Liver (tissue), 8 donors: ENCODE measurements at regions not wholly inside any gene's neighbourhood (a gene's known extent, or its start where the extent isn't known, plus 50 kb on each side); places are given as distances from the start of the nearest gene placed in this dataset.

ENCODE experiments used
- DNase-seq: peaks from one replicate; pipeline ENCODE4 v3.0.0-alpha.2; 2017; ENCODE audit warnings: low spot score
- H3K27ac ChIP-seq, 2 donors: one replicate each; pipeline ENCODE4 v1.7.0; 2013; ENCODE audit warnings: inconsistent platforms in 2 of 2, low read length in 2 of 2, control low read depth in 1 of 2, low read depth in 1 of 2, mild to moderate bottlenecking in 1 of 2
- H3K27me3 ChIP-seq, 4 donors: one replicate each; pipeline versions ENCODE4 v1.6.1 to v1.7.0; 2013; ENCODE audit warnings: low read length in 3 of 4, inconsistent platforms in 1 of 4, mild to moderate bottlenecking in 1 of 4, moderate library complexity in 1 of 4; ENCODE audit not compliant: control insufficient read depth in 4 of 4, insufficient read depth in 4 of 4
- H3K36me3 ChIP-seq, 4 donors: one replicate each; pipeline versions ENCODE4 v1.6.1 to v1.7.0; 2013; ENCODE audit warnings: low read length in 3 of 4, mild to moderate bottlenecking in 3 of 4, low read depth in 1 of 4, moderate library complexity in 1 of 4; ENCODE audit not compliant: control insufficient read depth in 4 of 4, insufficient read depth in 3 of 4
- H3K4me1 ChIP-seq, 4 donors: one replicate each; pipeline versions ENCODE4 v1.6.1 to v1.7.0; 2013; ENCODE audit warnings: low read length in 3 of 4, mild to moderate bottlenecking in 3 of 4, moderate library complexity in 1 of 4; ENCODE audit not compliant: control insufficient read depth in 4 of 4, insufficient read depth in 4 of 4
- H3K4me3 ChIP-seq, 3 donors: one replicate each; pipeline versions ENCODE4 v1.6.1 to v1.7.0; 2013; ENCODE audit warnings: low read length in 3 of 3, control low read depth in 1 of 3, low read depth in 1 of 3, mild to moderate bottlenecking in 1 of 3
- H3K9ac ChIP-seq, 2 donors: one replicate each; pipeline ENCODE4 v1.7.0; 2013; ENCODE audit warnings: low read length in 2 of 2, mild to moderate bottlenecking in 2 of 2, moderate library complexity in 2 of 2, control low read depth in 1 of 2, low read depth in 1 of 2
- H3K9me3 ChIP-seq, 4 donors: one replicate each; pipeline versions ENCODE4 v1.6.1 to v1.7.0; 2013; ENCODE audit warnings: low read length in 3 of 4; ENCODE audit not compliant: control insufficient read depth in 4 of 4
- EGR1 ChIP-seq, 2 donors: IDR thresholded peaks; 2 replicates each; pipeline ENCODE4 v1.6.1; 2016 to 2018; ENCODE audit warnings: antibody characterized with exemption in 2 of 2, low read depth in 2 of 2
- FOXA1 ChIP-seq: IDR thresholded peaks from 2 replicates; pipeline ENCODE4 v1.6.1; 2016; ENCODE audit warnings: antibody characterized with exemption
- FOXA2 ChIP-seq: IDR thresholded peaks from 2 replicates; pipeline ENCODE4 v1.6.1; 2016; ENCODE audit warnings: antibody characterized with exemption
- GABPA ChIP-seq, 2 donors: IDR thresholded peaks in 1 of 2; conservative IDR thresholded peaks in 1 of 2; 2 replicates each; pipeline ENCODE4 v1.6.1; 2016; ENCODE audit warnings: antibody characterized with exemption in 2 of 2, mild to moderate bottlenecking in 1 of 2, moderate library complexity in 1 of 2
- HNF4A ChIP-seq, 2 donors: conservative IDR thresholded peaks; 2 replicates each; pipeline ENCODE4 v1.6.1; 2016; ENCODE audit warnings: antibody characterized with exemption in 2 of 2, mild to moderate bottlenecking in 2 of 2
- NR2F2 ChIP-seq: IDR thresholded peaks from 2 replicates; pipeline ENCODE4 v1.6.1; 2016; ENCODE audit warnings: antibody characterized with exemption
- RAD21 ChIP-seq, 2 donors: IDR thresholded peaks; 2 replicates each; pipeline ENCODE4 v1.6.1; 2016; ENCODE audit warnings: antibody characterized with exemption in 2 of 2, mild to moderate bottlenecking in 2 of 2
- RXRA ChIP-seq, 2 donors: IDR thresholded peaks; 2 replicates each; pipeline ENCODE4 v1.6.1; 2017 to 2018; ENCODE audit warnings: antibody characterized with exemption in 2 of 2, mild to moderate bottlenecking in 1 of 2
- SP1 ChIP-seq: IDR thresholded peaks from 2 replicates; pipeline ENCODE4 v1.6.1; 2018; ENCODE audit warnings: antibody characterized with exemption, mild to moderate bottlenecking
- TAF1 ChIP-seq: conservative IDR thresholded peaks from 2 replicates; pipeline ENCODE4 v1.6.1; 2016; ENCODE audit warnings: antibody characterized with exemption, mild to moderate bottlenecking
- YY1 ChIP-seq: IDR thresholded peaks from 2 replicates; pipeline ENCODE4 v1.6.1; 2016; ENCODE audit warnings: antibody characterized with exemption, mild to moderate bottlenecking
- WGBS: extraction: QIAGEN DNeasy Blood & Tissue Kit; methylation state at CpG from one replicate; pipeline ENCODE4 v1.1.7; 2013; 5-methylcytosine and 5-hydroxymethylcytosine counted together
- TF ChIP-seq, protein P1 (sequence below): IDR thresholded peaks from 2 replicates; pipeline ENCODE4 v1.6.1; 2016; ENCODE audit warnings: antibody characterized with exemption
- TF ChIP-seq, protein P2 (sequence below): fragments of 150-350 bp; IDR thresholded peaks from 2 replicates; pipeline ENCODE4 v1.5.1; 2017; ENCODE audit warnings: improper control_type of control experiment, low read depth, low read length; ENCODE audit not compliant: missing input control
- TF ChIP-seq, protein P3 (sequence below): IDR thresholded peaks from 2 replicates; pipeline ENCODE4 v1.6.1; 2016; ENCODE audit warnings: antibody characterized with exemption
- TF ChIP-seq, protein P4 (sequence below): IDR thresholded peaks from 2 replicates; pipeline ENCODE4 v1.6.1; 2016; ENCODE audit warnings: antibody characterized with exemption
- donor health status: healthy.
- donor health status: healthy.
- donor health status: healthy.
- donor health status: healthy.
- donor health status: healthy.

DNA sequence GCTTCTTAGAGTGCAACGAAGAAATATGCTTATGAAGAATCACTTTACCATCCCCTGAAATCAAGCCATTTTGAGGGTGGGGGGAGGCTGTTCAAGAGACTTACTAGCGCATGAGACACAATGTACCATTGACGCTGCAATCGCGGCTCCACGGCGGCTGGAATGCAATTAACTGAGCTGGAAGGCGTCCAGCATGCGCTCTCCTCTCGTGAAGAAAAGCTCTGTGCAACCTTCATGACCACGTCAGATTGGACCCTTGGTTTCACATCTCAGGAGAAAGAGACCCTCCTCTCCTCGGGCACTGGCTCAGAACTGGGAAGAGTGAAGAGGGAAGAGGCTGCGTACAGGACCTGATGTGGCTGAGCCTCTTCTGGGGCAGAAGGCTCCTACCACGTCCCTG, 138.5 kb upstream of the IRX2 start:
- WGBS = 85% methylated on average over 14 of the region's 14 CpGs
- Histone ChIP-seq H3K4me3 (no peak overlapping the region), H3K27ac (no peak overlapping the region), H3K9me3 (peaks cover 0 to 2% (median under 1%) of the 10 kb centered on the region in 4 donors), H3K9ac (no peak overlapping the region), H3K36me3 (no peaks in the 10 kb centered on the region), H3K27me3 (no peaks in the 10 kb centered on the region), H3K4me1 (no peaks in the 10 kb centered on the region)
- DNase-seq = no peak
- TF ChIP-seq FOXA2 (no peak), EGR1 (IDR thresholded peaks at IDR 0.05; ENCODE audit: low read depth in 2 of 2) (no peak), RAD21 (IDR thresholded peaks at IDR 0.05) (no peak), RXRA (IDR thresholded peaks at IDR 0.05) (no peak), FOXA1 (no peak), HNF4A (conservative IDR thresholded peaks at IDR 0.05) (no peak), YY1 (no peak)
- TF ChIP-seq, protein P1, sequence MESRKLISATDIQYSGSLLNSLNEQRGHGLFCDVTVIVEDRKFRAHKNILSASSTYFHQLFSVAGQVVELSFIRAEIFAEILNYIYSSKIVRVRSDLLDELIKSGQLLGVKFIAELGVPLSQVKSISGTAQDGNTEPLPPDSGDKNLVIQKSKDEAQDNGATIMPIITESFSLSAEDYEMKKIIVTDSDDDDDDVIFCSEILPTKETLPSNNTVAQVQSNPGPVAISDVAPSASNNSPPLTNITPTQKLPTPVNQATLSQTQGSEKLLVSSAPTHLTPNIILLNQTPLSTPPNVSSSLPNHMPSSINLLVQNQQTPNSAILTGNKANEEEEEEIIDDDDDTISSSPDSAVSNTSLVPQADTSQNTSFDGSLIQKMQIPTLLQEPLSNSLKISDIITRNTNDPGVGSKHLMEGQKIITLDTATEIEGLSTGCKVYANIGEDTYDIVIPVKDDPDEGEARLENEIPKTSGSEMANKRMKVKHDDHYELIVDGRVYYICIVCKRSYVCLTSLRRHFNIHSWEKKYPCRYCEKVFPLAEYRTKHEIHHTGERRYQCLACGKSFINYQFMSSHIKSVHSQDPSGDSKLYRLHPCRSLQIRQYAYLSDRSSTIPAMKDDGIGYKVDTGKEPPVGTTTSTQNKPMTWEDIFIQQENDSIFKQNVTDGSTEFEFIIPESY = no peak
- TF ChIP-seq, protein P2, sequence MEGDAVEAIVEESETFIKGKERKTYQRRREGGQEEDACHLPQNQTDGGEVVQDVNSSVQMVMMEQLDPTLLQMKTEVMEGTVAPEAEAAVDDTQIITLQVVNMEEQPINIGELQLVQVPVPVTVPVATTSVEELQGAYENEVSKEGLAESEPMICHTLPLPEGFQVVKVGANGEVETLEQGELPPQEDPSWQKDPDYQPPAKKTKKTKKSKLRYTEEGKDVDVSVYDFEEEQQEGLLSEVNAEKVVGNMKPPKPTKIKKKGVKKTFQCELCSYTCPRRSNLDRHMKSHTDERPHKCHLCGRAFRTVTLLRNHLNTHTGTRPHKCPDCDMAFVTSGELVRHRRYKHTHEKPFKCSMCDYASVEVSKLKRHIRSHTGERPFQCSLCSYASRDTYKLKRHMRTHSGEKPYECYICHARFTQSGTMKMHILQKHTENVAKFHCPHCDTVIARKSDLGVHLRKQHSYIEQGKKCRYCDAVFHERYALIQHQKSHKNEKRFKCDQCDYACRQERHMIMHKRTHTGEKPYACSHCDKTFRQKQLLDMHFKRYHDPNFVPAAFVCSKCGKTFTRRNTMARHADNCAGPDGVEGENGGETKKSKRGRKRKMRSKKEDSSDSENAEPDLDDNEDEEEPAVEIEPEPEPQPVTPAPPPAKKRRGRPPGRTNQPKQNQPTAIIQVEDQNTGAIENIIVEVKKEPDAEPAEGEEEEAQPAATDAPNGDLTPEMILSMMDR = no peak
- TF ChIP-seq, protein P3, sequence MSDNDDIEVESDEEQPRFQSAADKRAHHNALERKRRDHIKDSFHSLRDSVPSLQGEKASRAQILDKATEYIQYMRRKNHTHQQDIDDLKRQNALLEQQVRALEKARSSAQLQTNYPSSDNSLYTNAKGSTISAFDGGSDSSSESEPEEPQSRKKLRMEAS = no peak
- TF ChIP-seq, protein P4, sequence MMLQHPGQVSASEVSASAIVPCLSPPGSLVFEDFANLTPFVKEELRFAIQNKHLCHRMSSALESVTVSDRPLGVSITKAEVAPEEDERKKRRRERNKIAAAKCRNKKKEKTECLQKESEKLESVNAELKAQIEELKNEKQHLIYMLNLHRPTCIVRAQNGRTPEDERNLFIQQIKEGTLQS = no peak

DNA sequence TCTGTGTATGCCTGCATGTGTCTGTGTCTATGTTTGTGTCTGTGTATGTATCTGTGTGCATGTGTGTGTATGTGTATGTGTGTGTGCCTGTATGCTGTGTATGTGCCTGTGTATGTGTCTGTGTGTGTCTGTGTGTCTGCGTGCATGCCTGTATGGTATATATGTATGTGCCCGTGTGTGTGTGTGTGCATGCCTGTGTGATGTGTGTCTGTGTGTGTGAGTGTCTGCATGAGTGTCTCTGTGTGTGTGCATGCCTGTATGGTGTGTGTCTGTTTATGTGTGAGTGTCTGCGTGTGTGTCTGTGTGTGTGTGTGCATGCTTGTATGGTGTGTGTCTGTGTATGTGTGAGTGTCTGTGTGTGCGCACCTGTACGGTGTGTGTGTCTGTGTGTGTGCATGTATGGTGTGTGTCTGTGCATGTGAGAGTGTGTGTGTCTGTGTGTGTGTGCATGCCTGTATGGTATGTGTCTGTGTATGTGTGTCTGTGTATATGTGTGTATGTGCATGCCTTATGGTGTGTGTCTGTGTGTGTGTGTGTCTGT, 137.1 kb upstream of the IRX2 start:
- H3K9ac ChIP-seq = no peak overlapping the region
- H3K4me1 ChIP-seq = no peaks in the 10 kb centered on the region
- no peaks in the 10 kb centered on the region for H3K36me3 ChIP-seq
- WGBS = 94% methylated on average over 5 of the region's 5 CpGs
- TF ChIP-seq GABPA (IDR thresholded peaks at IDR 0.05 in 1 of 2, conservative IDR thresholded peaks at IDR 0.05 in 1 of 2) (no peak), NR2F2 (no peak), TAF1 (no peak), EGR1 (IDR thresholded peaks at IDR 0.05; ENCODE audit: low read depth in 2 of 2) (no peak), SP1 (no peak)
- TF ChIP-seq, protein P2 = no peak
- TF ChIP-seq, protein P3 = no peak
- H3K9me3 ChIP-seq = peaks cover 0 to 2% (median under 1%) of the 10 kb centered on the region in 4 donors
- no peaks in the 10 kb centered on the region for H3K27me3 ChIP-seq
- DNase-seq = no peak
- no peak overlapping the region for H3K4me3 ChIP-seq
- H3K27ac ChIP-seq = no peak overlapping the region
